Muscle of leg (tissue), 3 donors: ENCODE measurements at regions not wholly inside any gene's neighbourhood (a gene's known extent, or its start where the extent isn't known, plus 50 kb on each side); places are given as distances from the start of the nearest gene placed in this dataset.

Experiments used
- DNase-seq: peaks from one replicate; pipeline ENCODE4 v3.0.0; 2013
- H3K27ac ChIP-seq: one replicate; pipeline ENCODE4 v1.5.1; 2013; ENCODE audit warnings: mild to moderate bottlenecking, low read length, control low read depth
- H3K27me3 ChIP-seq: one replicate; pipeline ENCODE4 v1.6.1; 2013; ENCODE audit warnings: low read length; ENCODE audit not compliant: control insufficient read depth, insufficient read depth
- H3K36me3 ChIP-seq: one replicate; pipeline ENCODE4 v1.6.1; 2013; ENCODE audit warnings: low read length; ENCODE audit not compliant: control insufficient read depth, insufficient read depth
- H3K4me1 ChIP-seq: one replicate; pipeline ENCODE4 v1.6.1; 2013; ENCODE audit warnings: low read length; ENCODE audit not compliant: control insufficient read depth, insufficient read depth
- H3K4me3 ChIP-seq: one replicate; pipeline ENCODE4 v1.5.1; 2013; ENCODE audit warnings: low read length, control low read depth
- H3K9me3 ChIP-seq: replicated peaks from 2 replicates; pipeline ENCODE4 v1.6.1; 2013; ENCODE audit warnings: low read depth, low read length; ENCODE audit not compliant: control insufficient read depth
- WGBS: methylation state at CpG from one replicate; pipeline ENCODE4 v1.1.5; 2013; ENCODE audit warnings: missing lambda C conversion rate; ENCODE audit not compliant: insufficient coverage; 5-methylcytosine and 5-hydroxymethylcytosine counted together

GRCh38 chr13:110790371-110790770 is 76.9 kb downstream of the ING1 start:
- Histone ChIP-seq H3K4me1 (no peaks in the 10 kb centered on the region), H3K27ac (no peak overlapping the region), H3K36me3 (no peaks in the 10 kb centered on the region), H3K4me3 (no peak overlapping the region), H3K9me3 (peaks cover 12% of the 10 kb centered on the region), H3K27me3 (peaks cover 2% of the 10 kb centered on the region)
- no CpG with 5 or more reads among the region's 3 CpGs for WGBS
- DNase-seq: no peak

- no peak for DNase-seq
- 76% methylated on average over 7 of the region's 7 CpGs for WGBS
Observed at GRCh38 chr13:110794209-110794608, 80.7 kb downstream of the ING1 start.

GRCh38 chr13:110797230-110797877 is 83.9 kb downstream of the ING1 start:
- no peak overlapping the region for H3K4me3 ChIP-seq
- no peaks in the 10 kb centered on the region for H3K36me3 ChIP-seq
- peak; percentile 34 for DNase-seq
- peak overlapping the region; percentile 17 for H3K27ac ChIP-seq
- peaks cover 9% of the 10 kb centered on the region for H3K9me3 ChIP-seq
- H3K27me3 ChIP-seq: no peaks in the 10 kb centered on the region
- 56% methylated on average over 4 of the region's 9 CpGs for WGBS
- peaks cover 33% of the 10 kb centered on the region for H3K4me1 ChIP-seq

More at GRCh38 chr13:110794209-110794608, 80.7 kb downstream of the ING1 start:
- peaks cover 18% of the 10 kb centered on the region for H3K4me1 ChIP-seq
- no peak overlapping the region for H3K4me3 ChIP-seq
- H3K27me3 ChIP-seq: no peaks in the 10 kb centered on the region
- H3K27ac ChIP-seq: no peak overlapping the region
- peaks cover 12% of the 10 kb centered on the region for H3K9me3 ChIP-seq
- no peaks in the 10 kb centered on the region for H3K36me3 ChIP-seq

- peak; percentile 65 for DNase-seq
- no peak overlapping the region for H3K4me3 ChIP-seq
- no peaks in the 10 kb centered on the region for H3K36me3 ChIP-seq
- peaks cover 33% of the 10 kb centered on the region for H3K4me1 ChIP-seq
- peak overlapping the region; percentile 98 for H3K27ac ChIP-seq
- peaks cover 3% of the 10 kb centered on the region for H3K9me3 ChIP-seq
- no peaks in the 10 kb centered on the region for H3K27me3 ChIP-seq
- WGBS: 50% methylated on average over 13 of the region's 18 CpGs
Observed at GRCh38 chr13:110798081-110798994, 84.8 kb downstream of the ING1 start.

GRCh38 chr13:110799246-110800236 is 86.0 kb downstream of the ING1 start:
- Histone ChIP-seq H3K27me3 (no peaks in the 10 kb centered on the region), H3K9me3 (no peaks in the 10 kb centered on the region), H3K36me3 (no peaks in the 10 kb centered on the region), H3K4me1 (peaks cover 33% of the 10 kb centered on the region), H3K4me3 (peak overlapping the region; percentile 9), H3K27ac (peak overlapping the region; percentile 98)
- peak; percentile 98 for DNase-seq
- WGBS: 20% methylated on average over 14 of the region's 30 CpGs

- no peaks in the 10 kb centered on the region for H3K36me3 ChIP-seq
- 51% methylated on average over 6 of the region's 7 CpGs for WGBS
- H3K27ac ChIP-seq: no peak overlapping the region
- H3K9me3 ChIP-seq: no peaks in the 10 kb centered on the region
- peaks cover 33% of the 10 kb centered on the region for H3K4me1 ChIP-seq
- H3K27me3 ChIP-seq: no peaks in the 10 kb centered on the region
- DNase-seq: no peak
- no peak overlapping the region for H3K4me3 ChIP-seq
Observed at GRCh38 chr13:110801044-110801443, 87.5 kb downstream of the ING1 start.

GRCh38 chr13:110802260-110802659 is 88.8 kb downstream of the ING1 start:
- DNase-seq: peak; percentile 76
- no CpG with 5 or more reads among the region's 5 CpGs for WGBS
- no peaks in the 10 kb centered on the region for H3K27me3 ChIP-seq
- H3K27ac ChIP-seq: no peak overlapping the region
- no peak overlapping the region for H3K4me3 ChIP-seq
- H3K36me3 ChIP-seq: no peaks in the 10 kb centered on the region
- peaks cover 31% of the 10 kb centered on the region for H3K4me1 ChIP-seq
- no peaks in the 10 kb centered on the region for H3K9me3 ChIP-seq

GRCh38 chr13:110806636-110807035 is 93.1 kb downstream of the ING1 start:
- Histone ChIP-seq H3K9me3 (no peaks in the 10 kb centered on the region), H3K4me1 (peaks cover 5% of the 10 kb centered on the region), H3K36me3 (no peaks in the 10 kb centered on the region), H3K27me3 (peaks cover 13% of the 10 kb centered on the region), H3K4me3 (no peak overlapping the region), H3K27ac (no peak overlapping the region)
- DNase-seq: no peak
- WGBS: 76% methylated on average over 4 of the region's 4 CpGs

- no peaks in the 10 kb centered on the region for H3K9me3 ChIP-seq
- DNase-seq: no peak
- peaks cover 12% of the 10 kb centered on the region for H3K4me1 ChIP-seq
- no peaks in the 10 kb centered on the region for H3K36me3 ChIP-seq
- no peak overlapping the region for H3K27ac ChIP-seq
- no CpG with 5 or more reads among the region's 1 CpG for WGBS
- H3K27me3 ChIP-seq: peaks cover 22% of the 10 kb centered on the region
- H3K4me3 ChIP-seq: no peak overlapping the region
Observed at GRCh38 chr13:110807546-110807945, 94.0 kb downstream of the ING1 start.
